HG03066 (cell line): ENCODE measurements at regions not wholly inside any gene's neighbourhood (a gene's known extent, or its start where the extent isn't known, plus 50 kb on each side); places are given as distances from the start of the nearest gene placed in this dataset.
"Not testable (repeated sequence)": the region's sequence is repeated elsewhere in the genome, so short reads cannot be mapped to it uniquely, and the experiment has no call there.

ENCODE experiments used
- ATAC-seq: cut with Tn5 transposase; IDR thresholded peaks from one replicate; pipeline ENCODE4 v1.9.1; 2021; ENCODE audit warnings: low read depth; ENCODE audit not compliant: unreplicated experiment

DNA sequence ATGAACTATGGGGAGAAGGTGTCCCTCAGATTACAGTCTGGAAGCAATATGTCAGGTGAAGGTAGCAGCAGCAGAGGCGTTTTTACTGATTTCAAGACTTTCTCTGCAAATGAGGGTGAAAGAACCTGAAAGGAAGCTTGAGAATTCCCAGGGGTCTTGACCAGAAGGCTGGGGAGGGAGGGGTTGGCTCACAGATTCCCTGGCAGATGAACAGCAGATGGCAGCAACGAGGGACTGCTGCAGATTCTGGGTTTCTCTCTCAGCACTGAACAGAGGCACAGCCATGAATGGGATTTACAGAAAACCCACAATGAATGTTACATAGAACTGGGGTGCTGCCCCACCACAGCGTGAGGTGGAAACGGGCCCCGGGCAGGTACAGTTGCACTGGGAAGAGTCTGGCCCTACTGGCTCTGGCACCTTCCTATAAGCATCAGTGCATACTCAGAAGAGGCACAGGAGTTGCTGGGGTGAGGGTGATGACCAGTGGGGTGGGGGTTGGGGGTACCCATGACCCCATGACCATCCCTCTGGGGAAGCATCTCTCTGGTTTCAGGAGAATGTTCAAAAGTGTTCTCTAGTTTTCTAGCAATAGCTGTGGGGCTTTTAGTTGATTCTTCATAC is 317.8 kb downstream of the SH2D4B start:
- peak; percentile 54 for ATAC-seq

DNA sequence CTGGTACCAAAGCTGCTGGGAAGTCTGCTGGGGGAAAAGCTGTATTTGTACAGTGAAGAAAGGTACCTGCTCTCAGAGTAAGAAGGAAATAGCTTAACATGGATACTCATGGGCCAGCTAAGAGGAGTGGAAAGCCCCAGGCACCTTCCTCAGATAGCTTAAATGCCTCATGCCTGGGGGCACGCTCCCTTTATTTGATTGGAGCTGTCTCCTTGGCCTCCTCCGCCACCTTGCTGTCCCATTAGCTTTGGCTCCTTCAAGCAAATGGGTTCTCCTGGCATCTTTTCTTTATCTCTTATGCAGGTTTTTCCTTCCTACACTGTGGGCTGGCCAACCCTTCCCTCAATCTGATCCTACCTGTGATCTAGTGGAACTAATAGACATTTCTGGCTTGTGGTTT is 318.5 kb downstream of the SH2D4B start:
- ATAC-seq: no peak

DNA sequence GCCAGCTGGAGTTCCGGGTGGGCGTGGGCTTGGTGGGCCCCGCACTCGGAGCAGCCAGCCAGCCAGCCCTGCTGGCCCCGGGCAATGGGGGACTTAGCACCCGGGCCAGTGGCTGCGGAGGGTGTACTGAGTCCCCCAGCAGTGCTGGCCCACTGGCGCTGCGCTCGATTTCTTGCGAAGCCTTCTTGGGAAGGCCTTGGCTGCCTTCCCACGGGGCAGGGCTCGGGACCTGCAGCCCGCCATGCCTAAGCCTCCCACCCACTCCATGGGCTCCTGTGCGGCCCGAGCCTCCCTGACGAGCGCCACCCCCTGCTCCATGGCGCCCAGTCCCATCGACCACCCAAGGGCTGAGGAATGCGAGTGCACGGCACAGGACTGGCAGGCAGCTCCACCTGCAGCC is 321.6 kb downstream of the SH2D4B start:
- ATAC-seq: not testable (repeated sequence)

DNA sequence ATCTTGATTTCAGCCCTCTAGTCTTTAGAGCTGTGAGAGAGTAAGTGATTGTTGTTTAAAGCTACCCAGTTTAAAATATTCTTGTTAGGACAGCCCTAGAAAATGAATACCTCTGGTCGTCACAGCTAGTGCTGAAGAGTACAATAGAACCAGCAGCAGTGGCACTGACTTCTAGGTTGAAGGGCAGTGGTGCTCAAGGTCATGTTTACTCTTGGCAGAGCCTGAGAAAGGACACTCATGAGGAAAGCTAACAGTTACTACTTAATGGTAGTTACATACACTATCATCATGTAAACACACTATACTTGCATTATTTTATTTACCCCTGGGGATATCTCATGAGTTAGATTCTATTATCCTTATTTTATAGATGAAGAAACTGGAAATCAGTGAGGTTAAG is 323.0 kb downstream of the SH2D4B start:
- no peak for ATAC-seq

DNA sequence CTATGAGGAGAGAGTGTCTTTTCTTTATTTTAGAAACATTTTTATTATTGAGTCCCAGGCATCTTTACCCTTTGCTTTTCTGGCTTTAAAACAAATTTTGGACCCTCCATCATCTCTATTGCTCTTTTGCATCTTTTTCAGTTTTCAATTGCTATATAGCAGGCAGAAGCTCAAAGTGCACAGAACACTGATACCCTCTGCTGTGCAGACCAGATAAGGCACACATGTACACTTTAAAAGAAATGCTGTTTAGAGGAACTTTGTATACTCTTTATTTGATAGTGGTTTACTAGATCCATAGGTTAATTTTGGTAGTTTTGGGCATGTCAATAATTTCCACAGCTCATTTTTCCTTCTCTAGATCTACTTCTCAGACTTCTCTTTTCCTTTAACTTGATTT is 324.2 kb downstream of the SH2D4B start:
- no peak for ATAC-seq

DNA sequence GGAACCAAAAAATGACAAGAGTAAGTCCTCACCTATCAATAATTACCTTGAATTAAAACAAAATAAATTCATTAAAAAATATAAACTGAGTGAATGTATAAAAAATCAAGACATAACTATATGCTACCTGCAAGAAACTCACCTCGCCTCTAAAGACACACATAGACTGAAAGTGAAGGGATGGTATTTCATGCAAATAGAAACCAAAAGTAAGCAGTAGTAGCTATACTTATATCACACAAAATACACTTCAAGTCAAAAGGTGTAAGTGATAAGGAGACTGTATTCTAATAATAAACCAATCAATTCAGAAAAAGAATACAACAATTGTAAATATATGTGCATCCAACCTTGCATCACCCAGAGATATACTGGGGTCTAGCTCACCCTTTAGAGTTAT is 332.6 kb downstream of the SH2D4B start:
- peak; percentile 92 for ATAC-seq

DNA sequence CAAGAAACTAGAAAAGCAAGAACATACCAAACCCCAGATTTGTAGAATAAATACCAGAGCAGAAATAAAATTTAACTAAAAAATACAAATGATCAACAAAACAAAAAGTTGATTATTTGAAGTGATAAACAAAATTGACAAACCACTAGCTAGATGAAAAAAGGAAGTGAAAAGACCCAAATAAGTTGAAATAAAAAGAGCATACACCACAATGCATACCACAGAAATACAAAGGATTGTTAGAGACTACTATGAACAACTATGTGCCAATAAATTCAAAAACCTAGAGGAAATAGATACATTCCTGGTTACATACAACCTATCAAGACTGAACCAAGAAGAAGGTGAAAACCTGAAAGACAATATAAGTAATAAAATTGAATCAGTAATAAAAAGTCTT is 333.4 kb downstream of the SH2D4B start:
- no peak for ATAC-seq

DNA sequence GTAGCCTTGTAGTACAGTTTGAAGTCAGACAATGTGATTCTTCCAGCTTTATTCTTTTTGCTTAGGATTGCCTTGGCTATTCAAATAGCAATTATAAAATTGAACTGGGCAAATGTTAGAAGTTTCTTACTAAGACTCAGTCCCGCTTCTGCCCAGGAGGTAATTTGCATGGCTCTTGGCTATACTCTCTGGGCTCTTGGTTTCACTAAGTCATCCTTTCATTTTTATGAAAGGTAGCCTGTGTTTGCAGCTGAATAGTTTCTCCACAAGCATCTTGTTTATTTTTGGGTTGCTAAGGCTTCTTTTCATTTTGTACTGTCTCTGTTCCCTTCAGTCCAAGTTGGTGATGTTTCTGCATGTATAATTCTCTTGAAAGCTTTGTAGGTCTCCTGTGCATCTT is 340.6 kb downstream of the SH2D4B start:
- ATAC-seq: no peak

DNA sequence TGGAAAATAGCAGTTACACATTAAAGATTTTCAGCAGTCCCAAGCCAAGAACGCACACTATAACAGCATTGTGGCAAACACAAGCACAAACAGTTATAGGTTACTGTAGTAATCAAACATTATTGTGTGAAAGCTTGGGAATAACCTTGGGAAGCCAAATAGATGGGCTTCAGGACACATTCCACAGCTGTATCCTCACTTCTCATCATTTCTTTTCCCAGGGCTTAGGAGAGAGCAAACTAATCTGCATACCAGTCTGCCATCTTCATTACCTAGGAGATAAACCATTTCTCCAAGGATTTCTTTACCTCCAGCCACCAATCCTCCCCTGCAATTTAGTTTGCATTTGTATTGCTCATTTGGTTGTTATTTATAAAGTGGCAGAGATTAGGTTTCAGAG is 352.4 kb downstream of the SH2D4B start:
- no peak for ATAC-seq

DNA sequence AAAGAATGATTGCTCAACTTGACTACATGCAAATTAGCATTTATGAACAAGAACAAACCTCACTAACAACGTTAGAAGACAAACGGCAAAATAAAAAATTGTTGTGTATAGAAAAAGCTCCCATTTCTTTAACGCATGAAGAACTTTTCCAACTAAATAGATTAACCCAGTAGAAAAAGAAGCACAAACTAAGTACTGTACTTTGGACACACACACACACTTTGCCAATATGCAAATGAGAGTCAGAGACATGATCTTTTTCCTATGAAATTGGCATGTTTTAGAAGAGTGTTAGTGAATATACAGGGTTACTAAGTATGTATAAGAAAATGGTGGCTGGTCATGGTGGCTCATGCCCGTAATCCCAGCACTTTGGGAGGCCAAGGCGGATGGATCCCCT is 355.6 kb downstream of the SH2D4B start:
- no peak for ATAC-seq

DNA sequence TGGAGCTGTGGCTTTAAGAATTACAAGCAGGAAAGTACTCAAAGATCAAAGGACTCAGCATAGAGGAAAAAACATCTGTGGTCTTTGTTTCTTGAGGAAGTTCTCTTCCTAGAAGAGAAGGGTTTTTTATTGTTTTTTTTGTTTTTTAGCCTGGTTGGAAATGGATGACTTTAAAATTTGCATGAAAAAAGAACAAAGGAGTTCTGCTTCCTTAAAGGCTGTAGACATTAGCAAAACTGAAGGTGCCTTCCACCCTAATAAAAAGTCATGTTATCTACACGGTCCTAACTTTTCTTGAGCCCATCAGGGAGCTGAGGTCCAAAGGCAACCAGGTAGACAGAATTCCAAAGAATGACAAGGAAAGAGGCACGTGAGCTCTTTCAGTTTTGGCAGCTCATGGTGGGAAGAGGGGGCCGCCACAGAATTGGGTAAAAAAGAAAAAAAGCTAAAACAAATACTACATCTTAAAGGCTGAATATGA is 356.6 kb downstream of the SH2D4B start:
- no peak for ATAC-seq

DNA sequence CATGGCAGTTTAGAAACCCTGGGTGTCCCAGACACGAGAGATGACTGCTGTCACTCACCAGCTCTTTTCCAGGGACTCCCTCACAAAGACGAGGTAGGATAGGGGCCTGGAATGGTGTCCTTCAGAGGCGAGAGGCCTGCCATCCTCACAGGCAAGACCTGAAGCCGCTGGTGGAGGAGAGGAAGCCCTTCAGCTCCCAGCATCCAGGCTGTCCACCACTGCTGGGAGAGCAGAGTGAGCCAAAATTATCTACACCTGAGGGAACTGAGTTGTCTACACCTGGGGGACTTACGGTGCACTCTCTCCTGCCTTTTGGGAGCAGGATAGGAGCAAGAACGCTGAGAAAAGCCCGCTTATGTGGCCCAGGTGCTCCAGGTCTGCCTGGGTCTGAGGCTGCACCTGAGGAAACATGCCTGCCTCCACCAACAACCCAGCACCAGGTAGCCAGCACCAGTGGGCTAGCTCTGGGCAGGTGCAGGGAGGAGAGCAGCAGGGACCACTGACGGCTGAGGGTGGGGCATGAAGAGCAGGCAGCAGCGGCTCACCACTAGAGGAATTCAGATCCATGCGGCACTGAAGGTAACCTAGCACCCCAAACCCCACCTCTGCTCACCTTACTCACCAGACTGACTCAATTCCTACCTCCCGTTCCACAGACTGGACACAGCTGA is 357.2 kb downstream of the SH2D4B start:
- no peak for ATAC-seq

DNA sequence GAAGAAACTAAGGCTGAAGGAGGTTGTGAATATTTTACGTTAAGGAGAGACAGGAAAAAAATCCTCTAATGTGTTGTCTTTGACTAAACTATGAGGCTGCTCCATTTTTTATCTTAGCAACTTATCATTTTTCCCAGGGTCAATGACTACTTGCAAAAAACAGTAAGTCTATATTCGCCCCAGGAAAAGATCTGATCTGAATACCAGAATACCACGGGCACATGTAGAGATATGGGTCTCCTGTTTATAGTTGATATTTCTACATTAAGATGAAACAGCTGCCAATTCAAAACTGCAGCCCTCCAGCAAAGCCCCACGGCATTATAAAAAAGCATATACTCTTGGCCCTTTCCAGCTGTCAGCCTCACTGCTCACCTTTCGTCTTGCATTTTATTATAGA is 358.4 kb downstream of the SH2D4B start:
- no peak for ATAC-seq

DNA sequence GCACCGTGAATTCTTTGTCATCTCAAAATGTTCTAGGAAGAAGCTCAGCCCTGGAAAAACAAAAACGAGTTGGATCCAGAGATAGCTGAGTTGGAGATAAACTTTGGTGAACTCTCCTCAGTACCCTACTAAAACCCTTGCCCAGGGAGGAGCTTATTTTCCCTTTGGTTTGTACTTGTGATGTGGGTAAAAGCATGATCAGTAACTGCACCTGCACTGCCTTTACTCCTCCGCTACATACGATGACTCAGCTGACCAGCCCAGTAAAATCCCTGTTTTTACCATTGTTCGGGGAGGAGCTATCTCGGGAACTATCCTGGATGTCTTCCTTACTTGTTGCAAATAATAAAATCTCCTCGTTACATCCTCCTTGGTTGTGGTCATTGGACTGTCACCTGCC is 359.3 kb downstream of the SH2D4B start:
- ATAC-seq: no peak

DNA sequence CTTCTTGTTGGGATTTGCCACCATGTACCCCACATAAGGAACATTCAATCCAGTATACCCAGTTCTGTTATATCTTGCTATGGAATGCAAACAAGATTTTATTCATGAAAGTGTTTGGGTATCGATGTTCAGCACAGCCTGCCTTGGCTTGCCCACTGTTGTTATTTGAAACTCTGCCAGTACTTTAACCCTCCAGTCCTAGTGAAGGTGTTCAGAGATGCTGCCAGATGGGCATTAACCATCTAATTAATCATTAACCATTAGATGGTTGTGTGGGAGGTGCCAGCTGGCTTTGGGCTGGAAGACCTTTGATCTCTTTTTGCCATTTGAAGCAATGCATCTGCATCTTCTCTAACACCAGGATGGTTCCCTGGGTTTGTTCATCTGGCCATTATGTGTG is 363.0 kb downstream of the SH2D4B start:
- no peak for ATAC-seq

DNA sequence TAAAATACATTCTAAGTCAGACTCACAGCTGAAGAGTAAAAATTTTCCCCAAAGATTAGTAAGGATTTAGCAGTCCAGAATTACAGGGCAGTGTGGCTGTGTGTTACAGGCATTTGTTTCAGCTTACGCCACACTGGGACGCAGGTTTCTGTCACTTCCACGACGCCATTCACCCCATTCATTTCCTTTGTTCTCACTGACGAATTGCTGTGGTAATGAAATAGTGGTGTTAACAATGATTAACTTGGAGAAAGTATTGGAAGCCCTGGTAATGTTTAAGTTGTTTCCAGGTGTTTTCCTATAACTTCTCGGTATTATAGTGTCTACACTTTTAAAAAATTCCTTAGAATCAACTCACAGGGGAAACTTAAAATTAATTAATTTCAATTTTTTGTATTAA is 370.9 kb downstream of the SH2D4B start:
- ATAC-seq: no peak

DNA sequence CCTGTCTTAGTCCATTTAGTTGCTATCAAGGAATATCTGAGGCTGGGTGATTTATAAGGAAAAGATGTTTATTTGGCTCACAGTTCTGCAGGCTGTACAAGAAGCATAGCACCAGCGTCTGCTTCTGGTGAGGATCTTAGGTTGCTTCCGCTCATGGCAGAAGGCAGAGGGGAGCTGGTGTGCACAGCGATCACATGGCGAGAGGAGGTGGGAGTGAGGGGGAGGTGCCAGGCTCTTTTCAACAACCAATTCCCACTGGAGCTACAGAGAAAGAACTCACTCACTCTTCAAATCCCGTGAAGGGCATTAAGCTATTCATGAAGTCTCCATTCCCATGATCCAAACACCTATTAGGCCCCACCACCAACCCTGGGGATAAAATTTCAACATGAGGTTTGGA is 371.6 kb downstream of the SH2D4B start:
- ATAC-seq: no peak

DNA sequence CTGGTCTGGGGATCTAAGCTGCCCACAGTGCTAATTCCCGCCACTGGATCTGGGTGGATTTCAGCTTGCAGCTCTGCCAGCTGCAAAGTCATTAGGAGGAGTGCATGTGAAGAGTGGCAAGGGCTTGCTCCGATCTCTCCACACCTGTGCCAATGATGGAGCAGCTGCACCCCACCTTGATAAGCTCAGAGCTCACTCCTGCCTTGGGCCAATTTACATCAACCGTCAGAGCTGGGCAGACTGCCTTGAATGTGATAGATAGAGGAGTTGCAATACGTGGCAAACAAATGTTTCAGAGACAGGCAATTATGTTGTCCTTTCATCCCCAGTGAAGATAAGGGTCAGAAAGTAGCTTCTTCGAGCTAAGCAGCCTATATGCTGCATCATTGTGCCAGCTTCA is 379.9 kb downstream of the SH2D4B start:
- no peak for ATAC-seq

DNA sequence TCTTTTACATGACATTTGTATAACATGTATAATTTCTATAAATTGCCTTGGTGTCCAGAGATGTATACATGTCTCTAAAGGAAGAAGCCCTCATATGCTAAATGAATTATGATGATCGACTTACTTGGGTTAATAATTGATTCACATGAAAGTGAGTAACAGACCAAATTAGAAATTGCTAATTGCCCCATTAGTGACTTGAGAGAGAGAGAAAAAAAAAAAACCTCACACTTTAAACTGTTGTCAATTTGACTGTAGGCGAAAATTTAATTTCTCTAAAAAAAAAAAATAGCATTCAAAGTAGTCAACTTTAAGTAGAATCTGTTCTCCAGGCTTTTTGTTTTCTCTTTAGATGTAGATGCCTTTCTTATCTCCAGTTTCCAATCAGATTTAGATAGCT is 383.3 kb downstream of the SH2D4B start:
- ATAC-seq: no peak

DNA sequence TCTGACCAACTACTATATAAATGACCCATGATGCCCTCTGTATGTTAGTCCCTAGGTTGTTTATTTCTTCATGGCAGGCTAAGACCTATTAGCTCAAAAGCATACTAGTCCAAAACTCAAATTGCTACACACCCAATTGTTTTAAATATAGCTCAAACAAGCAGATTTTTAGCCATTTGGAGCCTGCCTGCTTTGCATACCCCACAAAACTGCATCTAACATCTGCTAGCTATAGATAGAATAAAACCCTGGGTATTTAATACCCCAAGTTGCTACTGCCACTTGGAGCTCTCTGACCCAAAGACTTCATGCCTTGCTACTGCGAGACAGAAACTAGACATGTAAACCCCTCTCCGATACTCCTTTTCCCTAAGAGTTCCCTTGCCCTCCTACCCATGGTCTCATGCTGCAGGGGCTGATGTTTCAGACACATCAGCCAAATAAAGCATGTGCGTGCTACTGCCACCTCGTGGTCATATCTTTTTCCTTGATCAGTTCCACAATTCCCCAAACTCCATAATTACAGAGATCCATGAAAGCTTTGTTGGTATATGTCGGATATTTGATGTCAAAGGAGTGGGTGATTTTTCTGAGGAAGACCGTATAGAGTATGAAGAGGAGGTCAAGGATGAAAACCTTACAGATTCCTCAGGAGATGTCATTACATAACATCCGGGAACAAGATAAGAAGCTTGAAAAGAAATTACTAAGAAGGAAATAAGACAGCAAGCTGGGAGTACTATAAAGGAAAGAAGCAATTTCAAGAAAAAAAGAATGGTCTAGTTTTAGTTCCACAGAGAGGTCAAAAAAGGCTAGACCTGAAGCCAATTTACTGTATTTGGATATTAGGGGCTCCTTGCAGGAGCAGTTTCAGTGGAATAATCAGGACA is 386.6 kb downstream of the SH2D4B start:
- no peak for ATAC-seq

DNA sequence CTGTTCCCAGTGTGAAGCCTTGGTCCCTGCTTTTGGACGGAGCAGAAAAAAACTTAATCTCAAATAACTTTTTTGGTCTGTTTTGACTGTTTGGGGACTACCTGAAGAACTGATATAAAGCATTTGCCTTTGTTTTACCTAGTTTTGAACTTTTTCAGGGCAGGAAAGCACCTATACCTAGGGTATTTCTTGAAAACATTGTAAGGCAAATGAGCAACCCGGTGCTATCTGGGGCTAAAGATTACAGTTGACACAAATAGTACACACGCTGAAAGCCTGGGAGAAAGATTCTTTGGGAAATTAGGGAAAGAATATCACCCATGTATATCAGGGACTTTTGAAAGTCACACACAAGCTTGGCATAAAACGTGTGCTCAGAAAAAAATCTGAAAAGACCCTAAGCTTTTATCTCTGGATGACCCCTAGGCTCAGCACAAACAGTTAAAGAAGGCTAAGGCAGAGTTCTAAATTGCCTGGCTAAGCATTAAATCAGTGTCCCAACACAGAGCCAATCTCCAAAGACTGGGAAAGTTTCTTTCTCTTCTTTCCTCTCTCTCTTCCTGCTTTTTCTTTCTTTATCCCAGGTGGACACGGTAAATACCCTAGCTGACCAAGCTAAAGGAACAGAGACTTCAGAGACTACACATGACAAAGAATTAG is 389.8 kb downstream of the SH2D4B start:
- ATAC-seq: no peak
